Liver (tissue), 3 donors: ENCODE measurements at regions not wholly inside any gene's neighbourhood (a gene's known extent, or its start where the extent isn't known, plus 50 kb on each side); places are given as distances from the start of the nearest gene placed in this dataset.

ENCODE experiments used
- EGR1 ChIP-seq, 2 donors: IDR thresholded peaks; 2 replicates each; pipeline ENCODE4 v1.6.1; 2016 to 2018; ENCODE audit warnings: antibody characterized with exemption in 2 of 2, low read depth in 2 of 2
- FOXA2 ChIP-seq: IDR thresholded peaks from 2 replicates; pipeline ENCODE4 v1.6.1; 2016; ENCODE audit warnings: antibody characterized with exemption
- GABPA ChIP-seq, 2 donors: IDR thresholded peaks in 1 of 2; conservative IDR thresholded peaks in 1 of 2; 2 replicates each; pipeline ENCODE4 v1.6.1; 2016; ENCODE audit warnings: antibody characterized with exemption in 2 of 2, mild to moderate bottlenecking in 1 of 2, moderate library complexity in 1 of 2
- JUND ChIP-seq, 2 donors: IDR thresholded peaks; 2 replicates each; pipeline ENCODE4 v1.6.1; 2016; ENCODE audit warnings: antibody characterized with exemption in 2 of 2
- RXRA ChIP-seq, 2 donors: IDR thresholded peaks; 2 replicates each; pipeline ENCODE4 v1.6.1; 2017 to 2018; ENCODE audit warnings: antibody characterized with exemption in 2 of 2, mild to moderate bottlenecking in 1 of 2
- TAF1 ChIP-seq: conservative IDR thresholded peaks from 2 replicates; pipeline ENCODE4 v1.6.1; 2016; ENCODE audit warnings: antibody characterized with exemption, mild to moderate bottlenecking
- TF ChIP-seq, protein P1 (sequence below): fragments of 150-350 bp; IDR thresholded peaks from 2 replicates; pipeline ENCODE4 v1.5.1; 2017; ENCODE audit warnings: improper control_type of control experiment, low read depth, low read length; ENCODE audit not compliant: missing input control
- TF ChIP-seq, protein P2 (sequence below): IDR thresholded peaks from 2 replicates; pipeline ENCODE4 v1.6.1; 2016; ENCODE audit warnings: antibody characterized with exemption
- TF ChIP-seq, protein P3 (sequence below): IDR thresholded peaks from 2 replicates; pipeline ENCODE4 v1.6.1; 2016; ENCODE audit warnings: antibody characterized with exemption
- TF ChIP-seq, protein P4 (sequence below): IDR thresholded peaks from 2 replicates; pipeline ENCODE4 v1.6.1; 2016; ENCODE audit warnings: antibody characterized with exemption
- TF ChIP-seq, protein P5 (sequence below): IDR thresholded peaks from 2 replicates; pipeline ENCODE4 v1.6.1; 2016; ENCODE audit warnings: antibody characterized with exemption, mild to moderate bottlenecking
- donor health status: healthy.
- donor health status: healthy.

DNA sequence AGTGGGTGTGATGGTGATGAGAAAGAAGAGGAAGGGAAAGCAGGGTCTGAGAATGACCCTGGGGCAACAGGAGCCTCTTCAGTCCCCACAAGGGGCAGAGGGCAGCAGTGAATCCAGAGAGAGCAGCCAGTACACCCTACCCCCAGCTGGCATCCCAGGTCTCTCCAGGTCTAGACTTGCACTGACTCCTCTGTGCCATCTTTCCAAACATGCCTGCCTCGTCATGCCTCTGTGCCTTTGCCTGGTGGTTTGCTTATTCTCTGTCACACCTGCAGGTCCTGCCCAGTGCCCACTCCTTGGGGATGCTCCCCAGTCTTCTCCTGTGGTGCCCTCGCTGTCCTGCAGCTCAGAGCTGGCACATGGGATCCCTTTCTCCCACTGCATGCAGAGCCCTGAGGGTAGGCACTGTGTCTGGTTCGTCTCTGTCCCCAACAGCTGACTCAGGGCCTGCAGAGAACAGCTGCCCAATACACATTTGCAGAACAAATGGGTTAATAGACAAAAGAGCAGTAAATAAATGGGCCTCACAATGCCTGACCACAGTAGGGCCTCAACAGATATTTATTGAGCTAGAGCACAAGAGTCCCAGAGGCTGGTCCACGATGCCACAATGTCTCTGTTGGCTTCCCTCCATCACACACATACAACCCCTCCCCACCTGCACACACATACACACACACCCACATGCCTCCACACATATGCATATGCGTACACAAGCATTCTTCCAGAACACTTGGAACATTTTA, 89.8 kb downstream of the HS1BP3 start:
- TF ChIP-seq, protein P1, sequence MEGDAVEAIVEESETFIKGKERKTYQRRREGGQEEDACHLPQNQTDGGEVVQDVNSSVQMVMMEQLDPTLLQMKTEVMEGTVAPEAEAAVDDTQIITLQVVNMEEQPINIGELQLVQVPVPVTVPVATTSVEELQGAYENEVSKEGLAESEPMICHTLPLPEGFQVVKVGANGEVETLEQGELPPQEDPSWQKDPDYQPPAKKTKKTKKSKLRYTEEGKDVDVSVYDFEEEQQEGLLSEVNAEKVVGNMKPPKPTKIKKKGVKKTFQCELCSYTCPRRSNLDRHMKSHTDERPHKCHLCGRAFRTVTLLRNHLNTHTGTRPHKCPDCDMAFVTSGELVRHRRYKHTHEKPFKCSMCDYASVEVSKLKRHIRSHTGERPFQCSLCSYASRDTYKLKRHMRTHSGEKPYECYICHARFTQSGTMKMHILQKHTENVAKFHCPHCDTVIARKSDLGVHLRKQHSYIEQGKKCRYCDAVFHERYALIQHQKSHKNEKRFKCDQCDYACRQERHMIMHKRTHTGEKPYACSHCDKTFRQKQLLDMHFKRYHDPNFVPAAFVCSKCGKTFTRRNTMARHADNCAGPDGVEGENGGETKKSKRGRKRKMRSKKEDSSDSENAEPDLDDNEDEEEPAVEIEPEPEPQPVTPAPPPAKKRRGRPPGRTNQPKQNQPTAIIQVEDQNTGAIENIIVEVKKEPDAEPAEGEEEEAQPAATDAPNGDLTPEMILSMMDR: no peak
- TF ChIP-seq, protein P2, sequence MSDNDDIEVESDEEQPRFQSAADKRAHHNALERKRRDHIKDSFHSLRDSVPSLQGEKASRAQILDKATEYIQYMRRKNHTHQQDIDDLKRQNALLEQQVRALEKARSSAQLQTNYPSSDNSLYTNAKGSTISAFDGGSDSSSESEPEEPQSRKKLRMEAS: no peak
- TF ChIP-seq TAF1 (no peak), JUND (IDR thresholded peaks at IDR 0.05) (no peak), GABPA (IDR thresholded peaks at IDR 0.05 in 1 of 2, conservative IDR thresholded peaks at IDR 0.05 in 1 of 2) (no peak), RXRA (IDR thresholded peaks at IDR 0.05) (no peak), FOXA2 (no peak), EGR1 (IDR thresholded peaks at IDR 0.05; ENCODE audit: low read depth in 2 of 2) (no peak)
- TF ChIP-seq, protein P3, sequence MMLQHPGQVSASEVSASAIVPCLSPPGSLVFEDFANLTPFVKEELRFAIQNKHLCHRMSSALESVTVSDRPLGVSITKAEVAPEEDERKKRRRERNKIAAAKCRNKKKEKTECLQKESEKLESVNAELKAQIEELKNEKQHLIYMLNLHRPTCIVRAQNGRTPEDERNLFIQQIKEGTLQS: no peak
- TF ChIP-seq, protein P4, sequence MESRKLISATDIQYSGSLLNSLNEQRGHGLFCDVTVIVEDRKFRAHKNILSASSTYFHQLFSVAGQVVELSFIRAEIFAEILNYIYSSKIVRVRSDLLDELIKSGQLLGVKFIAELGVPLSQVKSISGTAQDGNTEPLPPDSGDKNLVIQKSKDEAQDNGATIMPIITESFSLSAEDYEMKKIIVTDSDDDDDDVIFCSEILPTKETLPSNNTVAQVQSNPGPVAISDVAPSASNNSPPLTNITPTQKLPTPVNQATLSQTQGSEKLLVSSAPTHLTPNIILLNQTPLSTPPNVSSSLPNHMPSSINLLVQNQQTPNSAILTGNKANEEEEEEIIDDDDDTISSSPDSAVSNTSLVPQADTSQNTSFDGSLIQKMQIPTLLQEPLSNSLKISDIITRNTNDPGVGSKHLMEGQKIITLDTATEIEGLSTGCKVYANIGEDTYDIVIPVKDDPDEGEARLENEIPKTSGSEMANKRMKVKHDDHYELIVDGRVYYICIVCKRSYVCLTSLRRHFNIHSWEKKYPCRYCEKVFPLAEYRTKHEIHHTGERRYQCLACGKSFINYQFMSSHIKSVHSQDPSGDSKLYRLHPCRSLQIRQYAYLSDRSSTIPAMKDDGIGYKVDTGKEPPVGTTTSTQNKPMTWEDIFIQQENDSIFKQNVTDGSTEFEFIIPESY: no peak
- TF ChIP-seq, protein P5, sequence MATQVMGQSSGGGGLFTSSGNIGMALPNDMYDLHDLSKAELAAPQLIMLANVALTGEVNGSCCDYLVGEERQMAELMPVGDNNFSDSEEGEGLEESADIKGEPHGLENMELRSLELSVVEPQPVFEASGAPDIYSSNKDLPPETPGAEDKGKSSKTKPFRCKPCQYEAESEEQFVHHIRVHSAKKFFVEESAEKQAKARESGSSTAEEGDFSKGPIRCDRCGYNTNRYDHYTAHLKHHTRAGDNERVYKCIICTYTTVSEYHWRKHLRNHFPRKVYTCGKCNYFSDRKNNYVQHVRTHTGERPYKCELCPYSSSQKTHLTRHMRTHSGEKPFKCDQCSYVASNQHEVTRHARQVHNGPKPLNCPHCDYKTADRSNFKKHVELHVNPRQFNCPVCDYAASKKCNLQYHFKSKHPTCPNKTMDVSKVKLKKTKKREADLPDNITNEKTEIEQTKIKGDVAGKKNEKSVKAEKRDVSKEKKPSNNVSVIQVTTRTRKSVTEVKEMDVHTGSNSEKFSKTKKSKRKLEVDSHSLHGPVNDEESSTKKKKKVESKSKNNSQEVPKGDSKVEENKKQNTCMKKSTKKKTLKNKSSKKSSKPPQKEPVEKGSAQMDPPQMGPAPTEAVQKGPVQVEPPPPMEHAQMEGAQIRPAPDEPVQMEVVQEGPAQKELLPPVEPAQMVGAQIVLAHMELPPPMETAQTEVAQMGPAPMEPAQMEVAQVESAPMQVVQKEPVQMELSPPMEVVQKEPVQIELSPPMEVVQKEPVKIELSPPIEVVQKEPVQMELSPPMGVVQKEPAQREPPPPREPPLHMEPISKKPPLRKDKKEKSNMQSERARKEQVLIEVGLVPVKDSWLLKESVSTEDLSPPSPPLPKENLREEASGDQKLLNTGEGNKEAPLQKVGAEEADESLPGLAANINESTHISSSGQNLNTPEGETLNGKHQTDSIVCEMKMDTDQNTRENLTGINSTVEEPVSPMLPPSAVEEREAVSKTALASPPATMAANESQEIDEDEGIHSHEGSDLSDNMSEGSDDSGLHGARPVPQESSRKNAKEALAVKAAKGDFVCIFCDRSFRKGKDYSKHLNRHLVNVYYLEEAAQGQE: no peak
